SU-DHL-6 (cell line): ENCODE measurements at regions not wholly inside any gene's neighbourhood (a gene's known extent, or its start where the extent isn't known, plus 50 kb on each side); places are given as distances from the start of the nearest gene placed in this dataset.

ENCODE experiments used
- H2AFZ ChIP-seq: fragments of 200-600 bp; sonication (generic); 2 replicates; pipeline ENCODE4 v1.6.1; 2014; ENCODE audit warnings: low read depth, mild to moderate bottlenecking, moderate library complexity, mixed read lengths, antibody characterized with exemption, low read length; ENCODE audit not compliant: severe bottlenecking
- H3F3A ChIP-seq: fragments of 200-600 bp; shearing (Covaris generic); 2 replicates; pipeline ENCODE4 v1.6.0; 2016; ENCODE audit warnings: antibody characterized with exemption, mild to moderate bottlenecking; ENCODE audit not compliant: insufficient read depth
- H3K27ac ChIP-seq: fragments of 200-600 bp; sonication (generic); 2 replicates; pipeline ENCODE4 v1.5.1; 2016; ENCODE audit warnings: low read depth, mild to moderate bottlenecking, low read length, moderate library complexity, mixed read lengths
- H3K27me3 ChIP-seq: fragments of 200-600 bp; sonication (generic), shearing (Covaris generic); 2 replicates; pipeline ENCODE4 v1.6.0; 2014; ENCODE audit warnings: mild to moderate bottlenecking, low read length
- H3K36me3 ChIP-seq: fragments of 200-600 bp; sonication (generic); 2 replicates; pipeline ENCODE4 v1.6.1; 2014; ENCODE audit warnings: mild to moderate bottlenecking, low read length, mixed read lengths
- H3K4me2 ChIP-seq: fragments of 300-600, 200-600 bp; shearing (Covaris generic), sonication (generic); 2 replicates; pipeline ENCODE4 v1.6.0; 2014; ENCODE audit warnings: low read length, low read depth, mild to moderate bottlenecking; ENCODE audit not compliant: poor library complexity, severe bottlenecking
- H3K4me3 ChIP-seq: fragments of 200-600 bp; sonication (generic); 2 replicates; pipeline ENCODE4 v1.5.1; 2014; ENCODE audit warnings: antibody characterized with exemption, low read length, mild to moderate bottlenecking, mixed read lengths; ENCODE audit not compliant: insufficient read depth, poor library complexity, severe bottlenecking
- H3K79me2 ChIP-seq: fragments of 200-600 bp; sonication (generic); 2 replicates; pipeline ENCODE4 v1.6.1; 2014; ENCODE audit warnings: mild to moderate bottlenecking, low read length, moderate library complexity; ENCODE audit not compliant: insufficient read depth
- H3K9ac ChIP-seq: fragments of 200-600 bp; sonication (generic); 2 replicates; pipeline ENCODE4 v1.7.0; 2014; ENCODE audit warnings: mild to moderate bottlenecking, low read length
- H3K9me2 ChIP-seq: fragments of 200-600 bp; sonication (generic); replicated peaks from 2 replicates; pipeline ENCODE4 v1.6.1; 2014; ENCODE audit warnings: low read length; ENCODE audit not compliant: insufficient read depth
- H3K9me3 ChIP-seq: fragments of 200-600 bp; sonication (generic); 2 replicates; pipeline ENCODE4 v1.6.1; 2014; ENCODE audit warnings: low read length, mixed read lengths; ENCODE audit not compliant: insufficient read depth
- H4K20me1 ChIP-seq: fragments of 200-600 bp; sonication (generic); 2 replicates; pipeline ENCODE4 v1.6.1; 2014; ENCODE audit warnings: low read depth, mild to moderate bottlenecking, antibody characterized with exemption, low read length, moderate library complexity, mixed read lengths
- CTCF ChIP-seq: fragments of 200-600 bp; sonication (generic); IDR thresholded peaks from one replicate; pipeline ENCODE4 v1.5.1; 2017; ENCODE audit warnings: antibody characterized with exemption, mild to moderate bottlenecking, low read length, moderate library complexity; ENCODE audit not compliant: insufficient read depth, poor library complexity, severe bottlenecking
- EZH2phosphoT487 ChIP-seq: fragments of 200-600 bp; sonication (generic), shearing (Covaris generic); conservative IDR thresholded peaks from 2 replicates; pipeline ENCODE4 v1.6.1; 2018; ENCODE audit warnings: mild to moderate bottlenecking, antibody characterized with exemption, low read length, moderate library complexity, mixed read lengths

GRCh38 chr5:106749826-106750225, 920.9 kb downstream of the EFNA5 start:
- no peaks in the 10 kb centered on the region for H3K9me3 ChIP-seq
- no peak overlapping the region for H3K27ac ChIP-seq
- TF ChIP-seq CTCF, result no peak
- no peak for TF ChIP-seq EZH2phosphoT487
- no peaks in the 10 kb centered on the region for H3K27me3 ChIP-seq
- H3K9me2 ChIP-seq, result no peaks in the 10 kb centered on the region
- no peaks in the 10 kb centered on the region for H3K79me2 ChIP-seq
- no peaks in the 10 kb centered on the region for H3F3A ChIP-seq
- H4K20me1 ChIP-seq, result no peaks in the 10 kb centered on the region
- no peak overlapping the region for H2AFZ ChIP-seq
- no peaks in the 10 kb centered on the region for H3K36me3 ChIP-seq
- H3K9ac ChIP-seq, result no peak overlapping the region
- no peak overlapping the region for H3K4me3 ChIP-seq
- H3K4me2 ChIP-seq, result no peak overlapping the region

DNA sequence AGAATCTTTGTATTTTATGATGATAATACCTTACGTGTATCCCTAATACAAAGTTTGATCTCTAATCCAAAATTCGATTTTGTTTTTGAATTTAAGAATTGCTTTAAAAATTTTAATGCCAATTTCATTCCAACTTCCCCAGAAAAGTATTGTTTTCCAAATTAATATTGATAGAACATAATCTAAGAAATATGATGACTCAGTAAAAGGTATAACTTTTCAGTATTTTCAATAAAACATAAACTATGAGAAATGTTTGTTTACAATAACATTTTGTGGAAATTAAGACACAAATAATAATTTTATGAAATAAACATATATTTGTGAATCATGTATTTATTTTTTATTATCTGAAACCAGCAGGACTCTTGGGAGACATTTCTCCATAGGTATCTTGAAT, 931.6 kb downstream of the EFNA5 start:
- no peaks in the 10 kb centered on the region for H3K36me3 ChIP-seq
- no peak overlapping the region for H3K4me3 ChIP-seq
- no peaks in the 10 kb centered on the region for H3K9me2 ChIP-seq
- no peaks in the 10 kb centered on the region for H4K20me1 ChIP-seq
- no peak for TF ChIP-seq CTCF
- TF ChIP-seq EZH2phosphoT487, result no peak
- no peaks in the 10 kb centered on the region for H3F3A ChIP-seq
- H3K27me3 ChIP-seq, result no peaks in the 10 kb centered on the region
- H3K79me2 ChIP-seq, result no peaks in the 10 kb centered on the region
- no peak overlapping the region for H3K27ac ChIP-seq
- no peaks in the 10 kb centered on the region for H3K9me3 ChIP-seq
- no peak overlapping the region for H3K4me2 ChIP-seq
- H2AFZ ChIP-seq, result no peak overlapping the region
- no peak overlapping the region for H3K9ac ChIP-seq

DNA sequence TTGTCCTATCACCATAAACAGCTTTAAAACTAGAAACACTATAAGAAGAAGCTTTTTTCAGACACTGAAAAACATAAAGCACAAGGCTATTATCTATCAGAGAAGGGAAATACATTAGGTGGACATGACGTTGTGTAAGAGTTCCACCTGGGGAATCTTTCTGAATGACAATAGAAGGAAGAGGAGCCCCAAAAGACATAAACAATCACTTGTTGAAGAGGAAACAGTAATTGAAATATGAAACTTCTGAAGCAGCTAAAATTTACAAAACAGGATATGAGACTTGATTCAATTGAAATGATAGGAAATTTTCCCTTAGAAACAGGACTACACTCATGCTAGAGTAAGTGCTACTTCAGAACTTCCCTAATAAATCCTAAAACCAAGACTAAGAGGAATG, 933.6 kb downstream of the EFNA5 start:
- Histone ChIP-seq H3K27ac (no peak overlapping the region), H3K27me3 (no peaks in the 10 kb centered on the region), H3K9me3 (no peaks in the 10 kb centered on the region), H3K9ac (no peak overlapping the region), H3K4me2 (no peak overlapping the region), H3K4me3 (no peak overlapping the region), H4K20me1 (no peaks in the 10 kb centered on the region), H2AFZ (no peak overlapping the region), H3F3A (no peaks in the 10 kb centered on the region), H3K36me3 (no peaks in the 10 kb centered on the region), H3K9me2 (no peaks in the 10 kb centered on the region), H3K79me2 (no peaks in the 10 kb centered on the region)
- TF ChIP-seq CTCF (no peak), EZH2phosphoT487 (no peak)
